ENCODE measurements at regions not wholly inside any gene's neighbourhood (a gene's known extent, or its start where the extent isn't known, plus 50 kb on each side); places are given as distances from the start of the nearest gene placed in this dataset.

GRCh38 chr1:203421246-203421645 lies 54.4 kb upstream of the PRELP start:
- no peak overlapping the region for H3K4me3 Mint-ChIP-seq
- no peaks in the 10 kb centered on the region for H3K9me3 Mint-ChIP-seq
- no peak for ATAC-seq
- no peak overlapping the region for H3K27ac Mint-ChIP-seq
- DNase-seq, result no peak
- H3K4me1 Mint-ChIP-seq, result no peaks in the 10 kb centered on the region
- peaks cover 18% of the 10 kb centered on the region for H3K27me3 Mint-ChIP-seq
- no peaks in the 10 kb centered on the region for H3K36me3 Mint-ChIP-seq (ENCODE audit: low read depth)

DNA sequence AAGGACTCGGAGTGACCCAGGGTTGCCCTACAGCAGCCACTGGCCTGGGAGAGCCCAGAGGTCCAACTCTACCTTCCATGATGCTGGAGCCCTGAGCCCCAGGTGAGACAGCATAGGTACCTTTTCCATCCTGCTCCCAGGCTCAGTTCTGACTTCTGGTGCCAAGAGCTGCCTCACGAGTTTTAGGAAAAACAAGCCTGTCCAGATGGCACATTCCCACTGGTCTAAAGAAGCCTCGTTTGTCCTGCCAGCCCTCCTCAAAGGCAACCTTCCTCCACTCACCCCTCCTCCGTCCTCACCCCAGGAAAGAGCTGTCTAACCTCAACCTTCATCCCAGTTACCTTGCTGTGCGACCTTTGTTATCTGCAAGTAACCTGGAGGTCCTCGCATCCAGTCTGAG lies 53.5 kb upstream of the PRELP start:
- H3K27ac Mint-ChIP-seq, result no peak overlapping the region
- no peak overlapping the region for H3K4me3 Mint-ChIP-seq
- no peaks in the 10 kb centered on the region for H3K9me3 Mint-ChIP-seq
- DNase-seq (no peak), ATAC-seq (no peak)
- no peaks in the 10 kb centered on the region for H3K36me3 Mint-ChIP-seq (ENCODE audit: low read depth)
- peaks cover 15% of the 10 kb centered on the region for H3K27me3 Mint-ChIP-seq
- no peaks in the 10 kb centered on the region for H3K4me1 Mint-ChIP-seq

DNA sequence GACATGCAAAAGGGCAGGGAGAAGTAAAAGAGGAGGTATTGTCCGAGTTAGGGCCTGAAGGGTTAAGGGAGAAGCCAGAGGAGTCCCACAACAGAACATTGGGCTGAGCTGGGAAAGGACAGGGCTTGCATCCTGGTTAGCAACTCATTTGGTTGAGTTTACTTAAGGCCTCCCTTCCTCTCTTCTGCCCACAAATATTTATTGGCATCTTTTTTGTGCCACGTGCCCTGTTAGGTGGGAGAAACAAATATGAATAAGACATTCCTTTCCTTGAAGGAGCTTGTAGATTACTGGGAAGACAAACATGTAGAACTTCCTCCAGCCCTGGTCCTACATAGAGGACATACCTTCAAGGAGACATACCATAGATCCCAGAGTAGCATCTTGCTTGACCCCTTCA lies 53.0 kb upstream of the PRELP start:
- H3K4me1 Mint-ChIP-seq, result no peaks in the 10 kb centered on the region
- peaks cover 15% of the 10 kb centered on the region for H3K27me3 Mint-ChIP-seq
- H3K4me3 Mint-ChIP-seq, result no peak overlapping the region
- DNase-seq (no peak), ATAC-seq (no peak)
- H3K36me3 Mint-ChIP-seq (ENCODE audit: low read depth), result no peaks in the 10 kb centered on the region
- no peaks in the 10 kb centered on the region for H3K9me3 Mint-ChIP-seq
- no peak overlapping the region for H3K27ac Mint-ChIP-seq

GRCh38 chr1:203424285-203424684 lies 51.3 kb upstream of the PRELP start:
- no peak overlapping the region for H3K4me3 Mint-ChIP-seq
- no peaks in the 10 kb centered on the region for H3K9me3 Mint-ChIP-seq
- ATAC-seq (no peak), DNase-seq (no peak)
- H3K27me3 Mint-ChIP-seq, result peaks cover 19% of the 10 kb centered on the region
- no peaks in the 10 kb centered on the region for H3K4me1 Mint-ChIP-seq
- no peak overlapping the region for H3K27ac Mint-ChIP-seq
- H3K36me3 Mint-ChIP-seq (ENCODE audit: low read depth), result no peaks in the 10 kb centered on the region

DNA sequence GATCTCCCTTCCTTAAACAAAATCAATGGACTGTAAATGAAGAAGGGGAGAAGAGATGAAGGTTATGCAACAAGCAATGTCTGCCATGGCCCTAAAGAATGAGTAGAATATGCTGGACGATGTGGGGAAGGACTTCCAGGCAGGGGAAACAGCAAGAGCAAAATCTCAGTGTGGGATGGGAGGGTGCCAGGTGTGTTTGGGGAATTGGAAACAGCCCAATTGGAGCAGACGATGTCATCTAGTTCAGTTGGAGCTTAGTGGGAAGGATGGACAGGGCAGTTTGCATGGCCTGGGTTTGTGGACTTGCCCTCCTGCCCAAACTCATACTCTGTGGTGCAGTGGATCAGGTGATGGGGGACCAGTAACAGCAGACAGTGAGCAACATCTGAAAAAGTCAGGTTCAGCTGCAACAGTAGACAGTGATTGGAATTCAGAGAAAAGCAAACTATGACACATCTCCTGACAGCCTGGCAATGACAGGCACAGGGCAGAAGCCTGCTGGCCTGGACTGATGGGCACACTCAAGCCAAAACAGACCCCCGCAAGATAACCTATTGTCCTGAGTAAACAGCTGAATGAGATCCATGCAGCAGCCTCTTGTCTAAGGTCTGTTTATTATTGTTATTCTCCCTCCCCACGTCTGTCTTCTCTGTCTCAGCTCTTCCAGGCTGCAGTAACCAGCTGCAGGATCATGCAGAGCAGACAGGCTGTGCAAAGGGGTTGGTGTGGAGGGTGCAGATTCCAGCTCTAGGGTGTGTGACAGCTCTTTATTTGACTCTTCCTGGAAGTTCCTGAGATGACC lies 50.5 kb upstream of the PRELP start:
- Mint-ChIP-seq H3K27ac (no peak overlapping the region), H3K27me3 (peaks cover 20% of the 10 kb centered on the region), H3K4me3 (no peak overlapping the region), H3K36me3 (ENCODE audit: low read depth) (no peaks in the 10 kb centered on the region), H3K9me3 (no peaks in the 10 kb centered on the region), H3K4me1 (no peaks in the 10 kb centered on the region)
- ATAC-seq (peak; percentile 15), DNase-seq (no peak)

DNA sequence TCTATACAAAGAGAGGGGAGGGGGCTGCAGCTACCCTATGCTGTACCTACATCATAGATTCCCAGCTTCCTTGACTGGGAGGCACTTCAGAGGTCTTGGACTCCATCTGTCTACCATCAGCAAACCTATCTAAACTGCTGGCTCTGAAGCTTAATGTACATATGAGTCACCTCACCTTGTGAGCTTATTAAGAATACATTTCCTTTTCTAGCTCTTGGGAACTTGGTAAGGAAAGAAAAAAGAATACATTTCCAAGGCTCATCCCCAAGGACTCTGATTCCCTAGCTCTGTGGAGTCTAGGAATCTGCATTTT lies 50.0 kb upstream of the PRELP start:
- H3K4me3 Mint-ChIP-seq, result no peak overlapping the region
- no peak for ATAC-seq
- H3K9me3 Mint-ChIP-seq, result no peaks in the 10 kb centered on the region
- no peak overlapping the region for H3K27ac Mint-ChIP-seq
- no peaks in the 10 kb centered on the region for H3K4me1 Mint-ChIP-seq
- no peaks in the 10 kb centered on the region for H3K36me3 Mint-ChIP-seq (ENCODE audit: low read depth)
- DNase-seq, result no peak
- H3K27me3 Mint-ChIP-seq, result peaks cover 23% of the 10 kb centered on the region

Measured in activated naive CD8-positive, alpha-beta T cell treated with anti-CD3 and anti-CD28 coated beads, Interleukin-2, amount 50 U/mL, for 24 hours (primary cell).